SK-N-SH treated with all-trans-retinoic acid at 6 μM for 48 hours (cell line): ENCODE measurements at regions not wholly inside any gene's neighbourhood (a gene's known extent, or its start where the extent isn't known, plus 50 kb on each side); places are given as distances from the start of the nearest gene placed in this dataset.

Experiments used
- ATAC-seq: fragments of 200-7000 bp; cut with Tn5 transposase; 3 replicates; pipeline ENCODE4 v1.9.1; 2020; ENCODE audit warnings: mild to moderate bottlenecking, moderate library complexity
- ARNTL ChIP-seq: fragments of 450-650 bp; formaldehyde crosslinking; IDR thresholded peaks from 2 replicates; pipeline ENCODE4 v1.5.0; 2020; ENCODE audit warnings: low read depth, mild to moderate bottlenecking, moderate library complexity, borderline replicate concordance
- CREB5 ChIP-seq: fragments of 250-450 bp; sonication (Bioruptor Pico); IDR thresholded peaks from 2 replicates; pipeline ENCODE4 v1.5.1; 2020; ENCODE audit warnings: low read depth, mild to moderate bottlenecking, moderate library complexity
- ESRRG ChIP-seq: fragments of 250-450 bp; sonication (Bioruptor Pico); IDR thresholded peaks from 2 replicates; pipeline ENCODE4 v1.6.1; 2021; ENCODE audit warnings: mild to moderate bottlenecking
- GLIS3 ChIP-seq: fragments of 250-450 bp; sonication (Bioruptor Pico); IDR thresholded peaks from 2 replicates; pipeline ENCODE4 v1.5.0; 2020; ENCODE audit warnings: mild to moderate bottlenecking, moderate library complexity
- ISL1 ChIP-seq: fragments of 250-450 bp; sonication (Bioruptor Pico); IDR thresholded peaks from 2 replicates; pipeline ENCODE4 v2.1.2; 2022; ENCODE audit warnings: mild to moderate bottlenecking, moderate library complexity
- OSR1 ChIP-seq: fragments of 250-450 bp; sonication (Bioruptor Pico); IDR thresholded peaks from 2 replicates; pipeline ENCODE4 v1.8.0; 2022; ENCODE audit warnings: moderate library complexity, mild to moderate bottlenecking, inconsistent platforms
- PATZ1 ChIP-seq: fragments of 250-450 bp; sonication (Bioruptor Pico); IDR thresholded peaks from 2 replicates; pipeline ENCODE4 v1.8.0; 2020; ENCODE audit warnings: mild to moderate bottlenecking, moderate library complexity, borderline replicate concordance
- PPARA ChIP-seq: fragments of 250-450 bp; sonication (Bioruptor Pico); IDR thresholded peaks from 2 replicates; pipeline ENCODE4 v1.5.0; 2020; ENCODE audit warnings: mild to moderate bottlenecking, borderline replicate concordance
- RARB ChIP-seq: fragments of 250-450 bp; sonication (Bioruptor Pico); IDR thresholded peaks from 2 replicates; pipeline ENCODE4 v1.8.0; 2021; ENCODE audit warnings: mild to moderate bottlenecking, moderate library complexity
- SNAI2 ChIP-seq: fragments of 250-450 bp; sonication (Bioruptor Pico); IDR thresholded peaks from 2 replicates; pipeline ENCODE4 v1.5.0; 2020; ENCODE audit warnings: mild to moderate bottlenecking, moderate library complexity
- TCF4 ChIP-seq: fragments of 250-450 bp; sonication (Bioruptor Pico); IDR thresholded peaks from 2 replicates; pipeline ENCODE4 v1.8.0; 2021; ENCODE audit warnings: mild to moderate bottlenecking, moderate library complexity, borderline replicate concordance
- TOX ChIP-seq: fragments of 250-450 bp; sonication (Bioruptor Pico); IDR thresholded peaks from 2 replicates; pipeline ENCODE4 v1.8.0; 2021; ENCODE audit warnings: mild to moderate bottlenecking, moderate library complexity, borderline replicate concordance
- ZC3H10 ChIP-seq: fragments of 250-450 bp; sonication (Bioruptor Pico); IDR thresholded peaks from 2 replicates; pipeline ENCODE4 v1.5.1; 2021; ENCODE audit warnings: mild to moderate bottlenecking, moderate library complexity
- ZFP3 ChIP-seq: fragments of 250-450 bp; sonication (Bioruptor Pico); IDR thresholded peaks from 2 replicates; pipeline ENCODE4 v1.5.0; 2020; ENCODE audit warnings: mild to moderate bottlenecking, moderate library complexity
- ZFP30 ChIP-seq: fragments of 450-650 bp; formaldehyde crosslinking; IDR thresholded peaks from 2 replicates; pipeline ENCODE4 v1.5.0; 2022; ENCODE audit warnings: mild to moderate bottlenecking, moderate library complexity
- ZNF565 ChIP-seq: fragments of 450-650 bp; formaldehyde crosslinking; conservative IDR thresholded peaks from 2 replicates; pipeline ENCODE4 v1.5.0; 2020; ENCODE audit warnings: low read depth, mild to moderate bottlenecking, moderate library complexity
- ZNF70 ChIP-seq: fragments of 450-650 bp; formaldehyde crosslinking; IDR thresholded peaks from 2 replicates; pipeline ENCODE4 v1.5.0; 2020; ENCODE audit warnings: mild to moderate bottlenecking, moderate library complexity
- ZNF8 ChIP-seq: fragments of 450-650 bp; formaldehyde crosslinking; IDR thresholded peaks from 2 replicates; pipeline ENCODE4 v1.5.0; 2020; ENCODE audit warnings: mild to moderate bottlenecking, moderate library complexity
- TF ChIP-seq, protein P1 (sequence below): fragments of 250-450 bp; sonication (Bioruptor Pico); IDR thresholded peaks from 2 replicates; pipeline ENCODE4 v1.5.1; 2021; ENCODE audit warnings: mild to moderate bottlenecking, moderate library complexity
- TF ChIP-seq, protein P2 (sequence below): fragments of 250-450 bp; sonication (Bioruptor Pico); IDR thresholded peaks from 2 replicates; pipeline ENCODE4 v1.5.0; 2020; ENCODE audit warnings: mild to moderate bottlenecking, moderate library complexity

DNA sequence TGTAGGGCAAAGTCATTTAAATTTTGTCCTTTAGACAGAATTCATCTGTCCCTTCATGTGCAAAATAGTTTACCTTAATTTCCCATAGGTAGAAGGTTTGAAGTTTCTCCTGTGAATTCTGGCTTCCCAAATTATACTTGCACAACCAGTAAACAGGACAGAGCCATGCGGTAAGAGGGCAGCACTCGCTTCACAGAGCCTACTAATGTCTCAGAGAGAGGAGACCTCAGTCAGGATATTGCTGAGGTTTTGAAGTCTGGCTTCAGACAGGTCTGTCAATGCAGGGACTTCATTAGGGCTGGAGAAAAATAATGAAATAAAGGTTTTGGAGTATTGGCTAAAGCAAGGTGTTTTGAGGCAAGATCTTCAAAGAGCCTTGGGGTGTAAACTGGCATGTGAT lies 91.4 kb downstream of the ANXA1 start:
- no peak for ATAC-seq
- no peak for TF ChIP-seq GLIS3
- TF ChIP-seq ZFP30 (CRISPR knock-in tag): no peak
- TF ChIP-seq, protein P1, sequence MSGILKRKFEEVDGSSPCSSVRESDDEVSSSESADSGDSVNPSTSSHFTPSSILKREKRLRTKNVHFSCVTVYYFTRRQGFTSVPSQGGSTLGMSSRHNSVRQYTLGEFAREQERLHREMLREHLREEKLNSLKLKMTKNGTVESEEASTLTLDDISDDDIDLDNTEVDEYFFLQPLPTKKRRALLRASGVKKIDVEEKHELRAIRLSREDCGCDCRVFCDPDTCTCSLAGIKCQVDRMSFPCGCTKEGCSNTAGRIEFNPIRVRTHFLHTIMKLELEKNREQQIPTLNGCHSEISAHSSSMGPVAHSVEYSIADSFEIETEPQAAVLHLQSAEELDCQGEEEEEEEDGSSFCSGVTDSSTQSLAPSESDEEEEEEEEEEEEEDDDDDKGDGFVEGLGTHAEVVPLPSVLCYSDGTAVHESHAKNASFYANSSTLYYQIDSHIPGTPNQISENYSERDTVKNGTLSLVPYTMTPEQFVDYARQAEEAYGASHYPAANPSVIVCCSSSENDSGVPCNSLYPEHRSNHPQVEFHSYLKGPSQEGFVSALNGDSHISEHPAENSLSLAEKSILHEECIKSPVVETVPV: no peak
- no peak for TF ChIP-seq ESRRG
- no peak for TF ChIP-seq ISL1
- TF ChIP-seq PATZ1: no peak

DNA sequence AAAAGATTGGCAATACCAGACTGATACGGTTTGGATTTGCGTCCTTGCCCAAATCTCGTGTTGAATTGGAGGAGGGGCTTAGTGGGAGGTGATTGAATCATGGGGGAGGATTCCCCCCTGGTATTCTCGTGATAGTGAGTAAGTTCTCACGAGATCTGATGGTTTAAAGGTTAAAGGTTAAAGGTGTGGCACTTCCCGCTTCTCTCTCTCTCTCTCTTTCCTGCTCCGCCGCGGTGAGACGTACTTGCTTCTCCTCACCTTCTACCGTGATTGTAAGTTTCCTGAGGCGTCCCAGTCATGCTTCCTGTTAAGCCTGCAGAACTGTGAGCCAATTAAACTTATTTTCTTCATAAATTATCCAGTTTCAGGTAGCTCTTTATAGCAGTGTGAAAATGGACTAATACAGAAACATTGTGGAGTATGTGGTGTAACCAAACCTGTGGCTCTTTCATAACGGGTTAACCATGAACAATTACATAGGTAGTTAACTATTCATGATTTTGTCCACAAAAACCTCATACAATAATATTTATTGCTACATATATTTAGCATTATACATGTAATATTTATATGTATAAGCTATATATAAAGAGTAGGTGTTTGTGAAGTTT lies 107.5 kb downstream of the ANXA1 start:
- ATAC-seq: no peak

DNA sequence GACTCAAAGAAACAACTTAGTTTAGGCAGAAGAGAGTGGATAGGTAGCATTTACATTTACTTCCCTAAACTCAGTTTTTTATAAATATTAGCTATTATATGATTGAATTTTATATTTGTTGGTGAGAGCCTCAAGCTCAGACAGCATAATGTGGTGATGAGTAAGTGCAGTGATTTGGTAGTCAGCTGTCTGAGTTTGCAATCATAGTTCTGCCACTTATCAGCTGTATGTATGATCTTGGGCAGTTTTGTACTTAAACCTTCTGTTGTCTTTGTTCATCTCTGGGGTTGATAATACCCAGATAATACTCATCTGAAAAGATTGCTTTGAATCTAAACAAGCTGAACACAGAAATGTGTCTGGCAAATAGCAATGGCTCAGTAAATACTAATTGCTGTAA lies 108.8 kb downstream of the ANXA1 start:
- no peak for ATAC-seq
- TF ChIP-seq, protein P1: no peak
- TF ChIP-seq TCF4 (CRISPR knock-in tag): no peak
- no peak for TF ChIP-seq PATZ1
- no peak for TF ChIP-seq ZC3H10 (CRISPR knock-in tag)
- TF ChIP-seq ZNF70: no peak
- no peak for TF ChIP-seq RARB (CRISPR knock-in tag)
- no peak for TF ChIP-seq GLIS3
- no peak for TF ChIP-seq OSR1
- no peak for TF ChIP-seq CREB5 (CRISPR knock-in tag)
- TF ChIP-seq ISL1: no peak
- no peak for TF ChIP-seq ZNF565 (CRISPR knock-in tag)
- TF ChIP-seq ESRRG: no peak
- TF ChIP-seq ZFP3: no peak
- TF ChIP-seq SNAI2 (CRISPR knock-in tag): no peak
- no peak for TF ChIP-seq ARNTL (CRISPR knock-in tag)
- TF ChIP-seq ZFP30 (CRISPR knock-in tag): no peak
- TF ChIP-seq PPARA (CRISPR knock-in tag): no peak

More for the DNA sequence above, 107.5 kb downstream of the ANXA1 start:
- TF ChIP-seq ZNF8 (no peak), ARNTL (CRISPR knock-in tag) (no peak), ZFP3 (no peak), CREB5 (CRISPR knock-in tag) (no peak), RARB (CRISPR knock-in tag) (no peak), TCF4 (CRISPR knock-in tag) (no peak), TOX (CRISPR knock-in tag) (no peak), GLIS3 (no peak), ISL1 (no peak), SNAI2 (CRISPR knock-in tag) (no peak), ZC3H10 (CRISPR knock-in tag) (no peak)
- TF ChIP-seq, protein P2, sequence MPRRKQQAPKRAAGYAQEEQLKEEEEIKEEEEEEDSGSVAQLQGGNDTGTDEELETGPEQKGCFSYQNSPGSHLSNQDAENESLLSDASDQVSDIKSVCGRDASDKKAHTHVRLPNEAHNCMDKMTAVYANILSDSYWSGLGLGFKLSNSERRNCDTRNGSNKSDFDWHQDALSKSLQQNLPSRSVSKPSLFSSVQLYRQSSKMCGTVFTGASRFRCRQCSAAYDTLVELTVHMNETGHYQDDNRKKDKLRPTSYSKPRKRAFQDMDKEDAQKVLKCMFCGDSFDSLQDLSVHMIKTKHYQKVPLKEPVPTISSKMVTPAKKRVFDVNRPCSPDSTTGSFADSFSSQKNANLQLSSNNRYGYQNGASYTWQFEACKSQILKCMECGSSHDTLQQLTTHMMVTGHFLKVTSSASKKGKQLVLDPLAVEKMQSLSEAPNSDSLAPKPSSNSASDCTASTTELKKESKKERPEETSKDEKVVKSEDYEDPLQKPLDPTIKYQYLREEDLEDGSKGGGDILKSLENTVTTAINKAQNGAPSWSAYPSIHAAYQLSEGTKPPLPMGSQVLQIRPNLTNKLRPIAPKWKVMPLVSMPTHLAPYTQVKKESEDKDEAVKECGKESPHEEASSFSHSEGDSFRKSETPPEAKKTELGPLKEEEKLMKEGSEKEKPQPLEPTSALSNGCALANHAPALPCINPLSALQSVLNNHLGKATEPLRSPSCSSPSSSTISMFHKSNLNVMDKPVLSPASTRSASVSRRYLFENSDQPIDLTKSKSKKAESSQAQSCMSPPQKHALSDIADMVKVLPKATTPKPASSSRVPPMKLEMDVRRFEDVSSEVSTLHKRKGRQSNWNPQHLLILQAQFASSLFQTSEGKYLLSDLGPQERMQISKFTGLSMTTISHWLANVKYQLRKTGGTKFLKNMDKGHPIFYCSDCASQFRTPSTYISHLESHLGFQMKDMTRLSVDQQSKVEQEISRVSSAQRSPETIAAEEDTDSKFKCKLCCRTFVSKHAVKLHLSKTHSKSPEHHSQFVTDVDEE: no peak
